ENCODE measurements at regions not wholly inside any gene's neighbourhood (a gene's known extent, or its start where the extent isn't known, plus 50 kb on each side); places are given as distances from the start of the nearest gene placed in this dataset.

DNA sequence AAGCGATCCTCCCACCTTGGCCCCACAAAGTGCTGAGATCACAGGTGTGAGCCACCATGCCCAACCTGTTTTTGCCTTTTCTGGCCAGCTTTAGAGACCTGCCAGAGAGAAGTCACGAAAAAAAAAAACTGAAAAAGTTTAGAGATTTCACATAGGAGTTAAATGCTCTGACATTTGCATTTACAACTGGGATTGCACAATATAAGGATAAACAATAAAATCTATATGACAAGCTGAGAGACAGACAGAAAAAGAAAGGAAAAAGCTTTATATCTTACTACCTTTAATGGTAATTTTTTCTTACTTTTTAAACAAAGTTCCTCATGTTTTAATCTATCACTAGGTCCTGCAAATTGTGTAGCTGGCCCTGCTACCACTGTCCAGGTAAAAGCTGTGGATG lies 466.5 kb downstream of the TXNL1 start:
- H3K36me3 Mint-ChIP-seq, result no peaks in the 10 kb centered on the region
- intact Hi-C loops (cut with micrococcal nuclease), result no loop called here
- H3K27ac Mint-ChIP-seq, result no peak overlapping the region
- Histone ChIP-seq H3K9ac (ENCODE audit: insufficient read depth, low read length, poor library complexity, severe bottlenecking) (no peak overlapping the region), H3K4me3 (replicated peaks in 1 of 3; ENCODE audit: low read depth in 2 of 3, low read length in 3 of 3) (no peak overlapping the region), H3K9me3 (replicated peaks in 1 of 2; ENCODE audit: control insufficient read depth in 1 of 2, insufficient read depth in 1 of 2, low read length in 2 of 2) (peaks cover 0 to 3% of the 10 kb centered on the region in 2 donors), H2AFZ (ENCODE audit: insufficient read depth, low read depth, low read length, poor library complexity, severe bottlenecking) (no peak overlapping the region), H3K36me3 (replicated peaks in 1 of 2; ENCODE audit: control insufficient read depth in 1 of 2, insufficient read depth in 2 of 2, low read length in 2 of 2) (no peaks in the 10 kb centered on the region), H4K20me1 (ENCODE audit: insufficient read depth, low read length) (no peaks in the 10 kb centered on the region), H3K4me2 (replicated peaks; ENCODE audit: extremely low read depth, low read length, poor library complexity, severe bottlenecking) (no peak overlapping the region), H3K27ac (ENCODE audit: low read depth in 1 of 2, low read length in 2 of 2) (no peak overlapping the region), H3K79me2 (ENCODE audit: insufficient read depth, low read length) (no peaks in the 10 kb centered on the region), H3K27me3 (ENCODE audit: control insufficient read depth in 2 of 2, insufficient read depth in 2 of 2, low read length in 2 of 2) (no peaks in the 10 kb centered on the region), H3K4me1 (ENCODE audit: control insufficient read depth in 1 of 2, insufficient read depth in 2 of 2, low read length in 2 of 2) (no peaks in the 10 kb centered on the region)
- H3K27me3 Mint-ChIP-seq (ENCODE audit: low read depth in 3 of 3), result peaks cover 0 to 2% (median 0%) of the 10 kb centered on the region in 3 donors
- H3K4me3 Mint-ChIP-seq, result no peak overlapping the region
- peaks cover 0 to 9% (median 0%) of the 10 kb centered on the region in 7 donors for H3K9me3 Mint-ChIP-seq
- H3K4me1 Mint-ChIP-seq, result no peaks in the 10 kb centered on the region
- DNase-seq, result no peak
- TF ChIP-seq CTCF (IDR thresholded peaks at IDR 0.05), result no peak
- WGBS (ENCODE audit: insufficient coverage), result 90% methylated on average over 1 of the region's 2 CpGs

DNA sequence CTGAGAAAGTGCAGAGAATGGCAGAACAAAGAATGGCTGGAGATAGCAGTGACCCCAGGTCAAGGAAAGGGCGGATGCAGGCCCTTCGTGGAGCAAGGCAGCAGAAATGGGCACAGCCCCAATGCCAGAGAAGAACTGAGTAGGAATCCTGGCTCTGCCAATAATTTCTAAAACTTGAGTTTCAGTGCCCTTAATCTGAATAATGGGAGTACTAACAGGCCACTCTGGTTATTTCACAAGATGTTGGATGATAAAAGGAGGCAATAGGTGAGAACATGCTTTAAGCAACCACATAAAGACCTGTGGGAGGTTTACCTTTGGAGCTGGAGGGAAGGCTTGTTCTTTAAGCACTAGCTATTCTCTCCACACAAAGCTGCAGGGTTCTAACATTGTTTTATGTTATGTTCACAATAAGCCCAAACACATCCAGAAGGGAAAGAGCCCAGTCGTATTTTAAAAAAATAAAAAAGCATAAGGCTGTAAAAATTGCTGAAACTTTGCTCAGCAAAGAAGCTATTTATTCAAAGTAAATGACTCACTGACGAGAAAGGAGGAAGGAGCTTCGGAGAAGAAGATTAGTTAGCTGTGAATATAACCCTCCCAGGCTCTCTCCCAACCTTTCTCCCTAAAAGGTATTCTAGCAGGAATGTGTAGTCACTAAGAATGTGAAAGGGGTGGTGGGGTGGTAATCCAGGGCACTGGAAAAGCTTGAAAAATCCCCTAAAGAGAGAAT lies 470.2 kb downstream of the TXNL1 start:
- 91% methylated on average over 2 of the region's 5 CpGs for WGBS (ENCODE audit: insufficient coverage)
- H3K27ac ChIP-seq (ENCODE audit: low read depth in 1 of 2, low read length in 2 of 2), result no peak overlapping the region
- intact Hi-C loops (cut with micrococcal nuclease), result no loop called here
- peaks cover 0 to 2% (median 0%) of the 10 kb centered on the region in 3 donors for H3K27me3 Mint-ChIP-seq (ENCODE audit: low read depth in 3 of 3)
- peaks cover under 1% of the 10 kb centered on the region for H3K4me1 Mint-ChIP-seq
- no peak for DNase-seq
- H3K9me3 Mint-ChIP-seq, result peaks cover 0 to 12% (median 4%) of the 10 kb centered on the region in 7 donors
- no peak overlapping the region for H3K9ac ChIP-seq (ENCODE audit: insufficient read depth, low read length, poor library complexity, severe bottlenecking)
- H3K27me3 ChIP-seq (ENCODE audit: control insufficient read depth in 2 of 2, insufficient read depth in 2 of 2, low read length in 2 of 2), result no peaks in the 10 kb centered on the region
- H3K36me3 ChIP-seq (replicated peaks in 1 of 2; ENCODE audit: control insufficient read depth in 1 of 2, insufficient read depth in 2 of 2, low read length in 2 of 2), result no peaks in the 10 kb centered on the region
- H3K9me3 ChIP-seq (replicated peaks in 1 of 2; ENCODE audit: control insufficient read depth in 1 of 2, insufficient read depth in 1 of 2, low read length in 2 of 2), result peaks cover 0 to 3% of the 10 kb centered on the region in 2 donors
- H3K4me2 ChIP-seq (replicated peaks; ENCODE audit: extremely low read depth, low read length, poor library complexity, severe bottlenecking), result no peak overlapping the region
- H3K4me3 Mint-ChIP-seq, result no peak overlapping the region
- no peak overlapping the region for H2AFZ ChIP-seq (ENCODE audit: insufficient read depth, low read depth, low read length, poor library complexity, severe bottlenecking)
- TF ChIP-seq CTCF (IDR thresholded peaks at IDR 0.05), result no peak
- no peaks in the 10 kb centered on the region for H3K79me2 ChIP-seq (ENCODE audit: insufficient read depth, low read length)
- H3K4me3 ChIP-seq (replicated peaks in 1 of 3; ENCODE audit: low read depth in 2 of 3, low read length in 3 of 3), result no peak overlapping the region
- H3K27ac Mint-ChIP-seq, result no peak overlapping the region
- no peaks in the 10 kb centered on the region for H4K20me1 ChIP-seq (ENCODE audit: insufficient read depth, low read length)
- H3K36me3 Mint-ChIP-seq, result no peaks in the 10 kb centered on the region
- peaks cover 0 to under 1% of the 10 kb centered on the region in 2 donors for H3K4me1 ChIP-seq (ENCODE audit: control insufficient read depth in 1 of 2, insufficient read depth in 2 of 2, low read length in 2 of 2)
